T-helper 1 cell treated with Interleukin-12 subunit alpha and Interleukin-12 subunit beta and Interleukin-4 antibody, amounts not matched to agents 30 ng/mL and 1 ng/mL, for 36 hours (primary cell): ENCODE measurements at regions not wholly inside any gene's neighbourhood (a gene's known extent, or its start where the extent isn't known, plus 50 kb on each side); places are given as distances from the start of the nearest gene placed in this dataset.

Experiments used
- intact Hi-C: fragments of 100-400 bp; cut with micrococcal nuclease; formaldehyde crosslinking; loops from one replicate; pipeline ENCODE4 v1.15.1; 2024

GRCh38 chr1:88189525-88189924 is 494.5 kb upstream of the PKN2 start:
- intact Hi-C loops = loop anchor here (10.0 kb wide), 1 partner anchor 895 kb away; no protein-coding TSS in a partner anchor

- intact Hi-C loops = no loop called here
Observed at GRCh38 chr1:88191917-88192316, 492.2 kb upstream of the PKN2 start.

GRCh38 chr1:88194542-88194941 is 489.5 kb upstream of the PKN2 start:
- intact Hi-C loops = no loop called here

GRCh38 chr1:88200545-88200944 is 483.5 kb upstream of the PKN2 start:
- intact Hi-C loops = no loop called here

GRCh38 chr1:88204111-88204510 is 480.0 kb upstream of the PKN2 start:
- intact Hi-C loops = no loop called here

- intact Hi-C loops = no loop called here
Observed at GRCh38 chr1:88204612-88205167, 479.4 kb upstream of the PKN2 start.

GRCh38 chr1:88208389-88208788 is 475.7 kb upstream of the PKN2 start:
- intact Hi-C loops = no loop called here

GRCh38 chr1:88210103-88210787 is 473.8 kb upstream of the PKN2 start:
- intact Hi-C loops = no loop called here

GRCh38 chr1:88216441-88216840 is 467.6 kb upstream of the PKN2 start:
- intact Hi-C loops = no loop called here

GRCh38 chr1:88217386-88217785 is 466.7 kb upstream of the PKN2 start:
- intact Hi-C loops = no loop called here

GRCh38 chr1:88219521-88219920 is 464.6 kb upstream of the PKN2 start:
- intact Hi-C loops = no loop called here

- intact Hi-C loops = no loop called here
Observed at GRCh38 chr1:88221411-88221810, 462.7 kb upstream of the PKN2 start.

- intact Hi-C loops = no loop called here
Observed at GRCh38 chr1:88224906-88225305, 459.2 kb upstream of the PKN2 start.

GRCh38 chr1:88228114-88228513 is 456.0 kb upstream of the PKN2 start:
- intact Hi-C loops = no loop called here

- intact Hi-C loops = no loop called here
Observed at GRCh38 chr1:88230126-88230525, 453.9 kb upstream of the PKN2 start.

GRCh38 chr1:88237058-88237457 is 447.0 kb upstream of the PKN2 start:
- intact Hi-C loops = no loop called here

- intact Hi-C loops = no loop called here
Observed at GRCh38 chr1:88239205-88239604, 444.9 kb upstream of the PKN2 start.

GRCh38 chr1:88247666-88248065 is 436.4 kb upstream of the PKN2 start:
- intact Hi-C loops = no loop called here

- intact Hi-C loops = no loop called here
Observed at GRCh38 chr1:88250915-88251314, 433.2 kb upstream of the PKN2 start.

GRCh38 chr1:88252745-88253144 is 431.3 kb upstream of the PKN2 start:
- intact Hi-C loops = no loop called here

- intact Hi-C loops = no loop called here
Observed at GRCh38 chr1:88265606-88266005, 418.5 kb upstream of the PKN2 start.

GRCh38 chr1:88266051-88266450 is 418.0 kb upstream of the PKN2 start:
- intact Hi-C loops = no loop called here

GRCh38 chr1:88272216-88272615 is 411.9 kb upstream of the PKN2 start:
- intact Hi-C loops = no loop called here
